C4-2B (cell line): ENCODE measurements at regions not wholly inside any gene's neighbourhood (a gene's known extent, or its start where the extent isn't known, plus 50 kb on each side); places are given as distances from the start of the nearest gene placed in this dataset.

Source experiments
- H3K27ac ChIP-seq: fragments of 450-650 bp; 2 replicates; pipeline ENCODE4 v1.5.1; 2017
- ZFX ChIP-seq: fragments of 450-650 bp; IDR thresholded peaks from 2 replicates; pipeline ENCODE4 v1.6.1; 2017
- TF ChIP-seq, protein P1 (sequence below): fragments of 450-650 bp; conservative IDR thresholded peaks from 2 replicates; pipeline ENCODE4 v1.5.1; 2017; ENCODE audit warnings: mild to moderate bottlenecking

DNA sequence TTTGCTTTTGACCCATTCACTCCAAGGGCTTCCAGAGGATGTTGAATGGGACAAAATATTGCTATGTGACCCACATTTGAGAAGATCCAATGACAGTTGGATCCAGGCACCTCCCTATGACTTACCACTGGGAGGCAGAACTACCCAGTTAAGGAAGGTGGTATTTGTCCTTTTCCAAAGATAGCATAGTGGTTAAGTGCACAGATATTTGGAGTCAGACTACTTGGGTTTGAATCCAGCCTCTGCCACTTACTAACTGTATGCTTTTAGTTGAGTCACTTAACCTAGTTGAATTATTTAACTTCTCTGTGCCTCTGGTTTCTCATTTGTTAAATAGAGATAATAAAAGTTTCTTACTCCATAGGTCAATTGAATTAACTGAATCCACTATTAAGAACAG, 74.5 kb upstream of the PALM2AKAP2 start:
- H3K27ac ChIP-seq = no peak overlapping the region
- TF ChIP-seq, protein P1, sequence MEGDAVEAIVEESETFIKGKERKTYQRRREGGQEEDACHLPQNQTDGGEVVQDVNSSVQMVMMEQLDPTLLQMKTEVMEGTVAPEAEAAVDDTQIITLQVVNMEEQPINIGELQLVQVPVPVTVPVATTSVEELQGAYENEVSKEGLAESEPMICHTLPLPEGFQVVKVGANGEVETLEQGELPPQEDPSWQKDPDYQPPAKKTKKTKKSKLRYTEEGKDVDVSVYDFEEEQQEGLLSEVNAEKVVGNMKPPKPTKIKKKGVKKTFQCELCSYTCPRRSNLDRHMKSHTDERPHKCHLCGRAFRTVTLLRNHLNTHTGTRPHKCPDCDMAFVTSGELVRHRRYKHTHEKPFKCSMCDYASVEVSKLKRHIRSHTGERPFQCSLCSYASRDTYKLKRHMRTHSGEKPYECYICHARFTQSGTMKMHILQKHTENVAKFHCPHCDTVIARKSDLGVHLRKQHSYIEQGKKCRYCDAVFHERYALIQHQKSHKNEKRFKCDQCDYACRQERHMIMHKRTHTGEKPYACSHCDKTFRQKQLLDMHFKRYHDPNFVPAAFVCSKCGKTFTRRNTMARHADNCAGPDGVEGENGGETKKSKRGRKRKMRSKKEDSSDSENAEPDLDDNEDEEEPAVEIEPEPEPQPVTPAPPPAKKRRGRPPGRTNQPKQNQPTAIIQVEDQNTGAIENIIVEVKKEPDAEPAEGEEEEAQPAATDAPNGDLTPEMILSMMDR = no peak
- no peak for TF ChIP-seq ZFX

DNA sequence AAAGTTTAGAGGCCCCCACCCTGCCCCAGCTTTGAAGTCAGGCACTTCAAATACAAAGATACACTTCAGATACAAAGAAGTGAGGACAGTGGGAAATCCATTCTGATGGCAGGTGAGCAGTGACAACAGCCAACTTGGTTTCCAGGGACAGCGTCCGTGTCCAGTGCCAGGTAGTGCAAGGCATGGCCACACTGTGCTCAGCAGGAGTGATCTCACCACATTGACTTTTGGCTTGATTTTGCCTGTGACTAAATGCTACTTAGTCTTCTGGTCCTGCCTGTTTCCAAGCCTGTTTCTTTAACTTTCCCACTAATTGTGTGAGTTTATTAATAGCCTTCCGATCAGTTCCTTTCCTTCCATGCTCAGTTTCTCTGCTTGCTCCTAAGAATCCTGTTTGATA, 72.6 kb upstream of the PALM2AKAP2 start:
- H3K27ac ChIP-seq = no peak overlapping the region
- TF ChIP-seq, protein P1 = no peak
- no peak for TF ChIP-seq ZFX

DNA sequence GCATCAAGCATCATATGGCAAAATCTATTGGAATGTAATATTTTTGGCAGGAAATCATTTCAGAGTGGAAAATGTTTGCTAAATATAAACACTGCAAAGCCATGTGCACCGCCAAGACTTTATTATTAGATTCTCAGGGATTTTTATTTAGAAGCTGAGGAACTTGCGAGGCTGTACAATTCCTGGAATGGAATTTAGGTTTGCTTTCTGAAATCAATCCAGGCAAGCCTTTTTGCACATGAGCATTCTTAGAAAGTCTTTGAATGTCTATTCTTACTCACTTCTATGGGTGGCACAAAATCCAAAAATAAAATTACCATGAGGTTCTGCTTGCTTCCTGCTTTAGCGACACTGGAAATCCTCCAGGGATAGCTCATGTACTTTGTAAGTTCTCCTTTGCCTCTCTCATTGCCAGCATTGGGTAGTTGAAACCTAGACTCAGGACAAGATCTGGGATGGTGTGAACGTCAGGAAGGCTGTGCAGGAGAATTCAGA, 71.5 kb upstream of the PALM2AKAP2 start:
- TF ChIP-seq, protein P1 = no peak
- TF ChIP-seq ZFX = no peak
- no peak overlapping the region for H3K27ac ChIP-seq

DNA sequence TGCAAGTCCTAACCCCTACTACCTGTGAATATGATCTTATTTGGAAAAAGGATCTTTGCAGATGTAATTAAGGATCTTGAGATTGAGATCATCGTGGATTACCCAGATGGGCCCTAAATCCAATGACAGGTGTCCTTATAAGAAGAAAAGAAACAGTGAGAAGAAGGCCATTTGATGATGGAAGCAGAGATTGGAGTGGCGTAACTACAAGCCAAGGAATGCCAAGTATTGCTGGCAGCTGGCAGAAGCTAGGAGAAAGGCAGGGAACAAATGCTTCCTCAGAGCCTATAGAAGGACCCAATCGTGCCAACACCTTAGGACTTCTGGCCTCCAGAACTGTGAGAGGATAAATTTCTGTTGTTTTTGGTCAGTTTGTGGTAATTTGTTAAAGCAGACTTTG, 70.1 kb upstream of the PALM2AKAP2 start:
- no peak for TF ChIP-seq ZFX
- TF ChIP-seq, protein P1 = no peak
- H3K27ac ChIP-seq = no peak overlapping the region

DNA sequence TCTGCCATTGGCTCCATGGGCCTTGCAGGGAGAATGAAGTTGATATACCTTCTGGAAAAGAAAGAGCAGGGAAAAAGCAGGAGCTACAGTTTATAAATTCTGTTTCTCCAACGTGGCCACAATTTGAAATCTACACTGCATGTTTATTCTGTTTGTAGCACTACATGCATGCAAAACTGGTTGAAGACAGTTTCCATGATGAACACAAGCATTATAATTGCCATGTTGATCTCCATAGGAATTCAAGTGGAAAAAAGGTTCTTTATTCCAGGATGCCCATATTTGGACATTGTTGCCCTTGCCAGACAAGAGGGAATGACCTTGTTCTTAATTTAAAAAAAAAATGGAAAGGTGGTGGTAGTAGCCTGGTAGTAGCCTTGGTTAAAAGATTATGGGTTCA, 69.2 kb upstream of the PALM2AKAP2 start:
- no peak for TF ChIP-seq ZFX
- TF ChIP-seq, protein P1 = no peak
- no peak overlapping the region for H3K27ac ChIP-seq

DNA sequence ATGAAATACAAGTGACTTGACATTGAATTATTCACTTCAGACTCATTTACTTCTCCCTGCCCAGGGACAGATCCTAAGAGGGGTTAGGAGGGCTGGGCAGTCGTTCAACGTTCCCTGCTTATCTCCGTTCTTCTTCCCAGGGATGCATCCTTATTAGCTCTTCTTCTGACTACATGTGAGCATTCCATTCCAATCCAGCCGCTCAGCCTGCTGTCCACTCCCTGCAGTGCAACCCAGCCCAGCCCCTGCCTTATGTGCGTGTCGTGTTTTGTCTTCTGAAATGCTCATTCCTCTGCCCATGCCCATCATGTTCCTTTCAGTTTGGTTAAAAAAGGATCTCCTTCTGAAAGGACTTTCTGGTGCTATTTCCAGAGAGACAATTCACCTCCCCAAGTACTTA, 64.7 kb upstream of the PALM2AKAP2 start:
- H3K27ac ChIP-seq = no peak overlapping the region
- TF ChIP-seq, protein P1 = no peak
- TF ChIP-seq ZFX = no peak

DNA sequence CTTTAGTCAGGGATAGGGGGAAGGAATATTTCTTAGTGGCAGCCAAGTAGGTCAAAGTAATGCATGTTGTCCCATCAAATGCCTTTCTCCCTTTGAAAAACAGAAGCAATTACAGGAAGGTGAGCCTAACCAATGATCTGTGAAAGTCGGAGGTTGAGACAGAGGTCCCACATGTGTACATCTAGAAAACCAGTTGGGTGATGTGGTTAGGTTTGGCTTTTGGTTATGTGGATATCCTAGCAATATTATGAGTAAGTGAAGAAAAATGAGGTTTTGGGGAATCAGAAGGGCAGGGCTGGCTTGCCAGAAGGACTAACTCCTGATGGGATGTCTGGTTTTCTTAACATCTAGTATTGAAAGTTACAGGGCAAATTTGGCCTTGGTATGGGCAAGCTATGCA, 63.4 kb upstream of the PALM2AKAP2 start:
- TF ChIP-seq ZFX = no peak
- TF ChIP-seq, protein P1 = no peak
- no peak overlapping the region for H3K27ac ChIP-seq
